NCI-H2081 treated with DMSO at 0.1 percent for 48 hours (cell line): ENCODE measurements at regions not wholly inside any gene's neighbourhood (a gene's known extent, or its start where the extent isn't known, plus 50 kb on each side); places are given as distances from the start of the nearest gene placed in this dataset.

ENCODE experiments used
- DNase-seq: peaks from one replicate; lab custom pipeline; 2025; lab: John Stamatoyannopoulos, UW

DNA sequence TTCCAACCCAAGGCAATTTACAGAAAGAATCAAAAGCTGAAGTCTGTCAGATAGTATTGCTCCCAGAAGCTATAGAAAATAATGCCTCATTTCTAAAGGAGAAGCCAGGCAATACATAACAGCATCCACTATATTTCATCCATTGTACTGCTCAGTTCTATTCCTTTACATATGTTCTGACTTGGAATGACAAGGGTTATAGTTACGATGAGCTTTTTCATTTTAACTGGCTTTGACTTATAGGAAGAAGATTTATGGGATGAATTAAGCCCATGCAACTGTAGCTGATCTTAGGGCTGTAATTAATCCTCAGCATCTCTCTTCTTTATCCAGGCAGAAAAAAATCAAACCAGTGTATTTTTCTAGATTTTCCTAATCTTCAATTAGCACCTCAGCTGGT is 676.3 kb upstream of the CCDC54 start:
- no peak for DNase-seq

DNA sequence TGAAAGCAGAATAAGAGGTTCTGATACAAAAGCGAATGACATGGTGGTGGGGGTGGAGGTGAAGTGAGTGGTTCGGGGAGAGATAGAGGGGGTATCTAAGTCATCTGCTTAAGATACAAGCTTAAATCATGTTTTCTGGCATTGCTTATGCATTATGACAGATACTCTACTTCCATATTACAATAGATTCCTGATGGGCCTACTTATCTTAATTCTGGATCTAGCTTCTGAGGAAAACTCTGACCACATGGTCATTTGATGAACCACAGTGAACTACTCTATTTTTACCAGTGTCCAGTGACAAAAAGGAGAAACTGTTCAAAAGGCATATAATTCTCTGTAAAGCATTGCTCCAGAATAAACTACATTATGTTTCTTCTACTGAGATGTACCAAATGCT is 673.7 kb upstream of the CCDC54 start:
- DNase-seq, result no peak

DNA sequence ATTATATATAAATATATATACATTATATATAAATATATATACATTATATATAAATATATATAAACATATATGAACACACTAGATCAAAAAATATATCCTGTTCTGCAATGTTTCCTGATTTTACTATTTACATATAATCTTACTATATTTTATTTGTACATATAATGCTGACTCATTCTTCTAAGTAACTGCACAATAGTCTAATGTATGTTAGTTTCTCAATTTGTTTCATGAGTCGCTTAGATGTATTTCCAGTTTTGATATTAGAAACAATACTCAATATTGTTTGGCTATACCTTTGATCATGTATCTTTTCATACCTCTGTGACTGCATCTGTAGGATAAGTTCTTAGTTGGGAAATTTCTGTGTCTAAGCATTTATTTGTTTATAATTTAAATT is 669.9 kb upstream of the CCDC54 start:
- no peak for DNase-seq

DNA sequence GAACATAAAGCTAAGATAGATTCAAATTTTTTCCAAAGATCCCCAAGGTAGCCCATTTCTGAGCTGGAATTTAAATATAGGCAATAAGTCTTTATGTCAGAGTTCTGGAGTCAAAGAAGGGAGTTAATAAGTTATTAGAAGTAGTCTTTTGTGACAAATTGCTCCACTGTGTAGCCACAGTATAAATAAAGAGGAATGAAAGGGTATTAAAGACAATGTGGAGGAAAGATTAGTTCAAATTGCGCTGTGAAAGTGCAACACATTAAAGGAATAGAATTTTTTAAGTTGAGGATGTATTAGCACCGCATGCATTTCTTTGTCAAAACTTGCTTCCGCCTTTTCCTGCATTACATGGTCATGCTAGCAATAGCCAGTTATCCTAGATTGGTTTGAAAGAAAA is 666.6 kb upstream of the CCDC54 start:
- DNase-seq, result no peak

DNA sequence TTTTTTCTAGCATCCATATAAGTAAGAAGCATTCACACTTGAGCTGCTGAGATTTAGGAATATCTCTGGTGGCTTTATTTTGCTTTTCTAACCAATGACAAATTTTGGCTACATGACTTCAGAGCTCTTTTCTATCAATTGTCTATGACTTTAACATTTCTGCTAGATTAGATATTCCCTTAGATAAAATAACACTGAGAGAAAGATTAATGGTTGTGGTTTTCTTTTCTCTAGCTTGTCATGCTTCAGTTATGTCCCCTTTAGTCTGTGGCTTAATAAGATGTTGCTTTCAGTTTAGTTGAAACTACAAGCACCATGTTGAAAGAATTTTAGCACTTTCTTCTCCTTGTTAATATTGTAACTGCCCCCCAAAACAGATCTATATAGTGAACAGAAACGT is 665.6 kb upstream of the CCDC54 start:
- no peak for DNase-seq

DNA sequence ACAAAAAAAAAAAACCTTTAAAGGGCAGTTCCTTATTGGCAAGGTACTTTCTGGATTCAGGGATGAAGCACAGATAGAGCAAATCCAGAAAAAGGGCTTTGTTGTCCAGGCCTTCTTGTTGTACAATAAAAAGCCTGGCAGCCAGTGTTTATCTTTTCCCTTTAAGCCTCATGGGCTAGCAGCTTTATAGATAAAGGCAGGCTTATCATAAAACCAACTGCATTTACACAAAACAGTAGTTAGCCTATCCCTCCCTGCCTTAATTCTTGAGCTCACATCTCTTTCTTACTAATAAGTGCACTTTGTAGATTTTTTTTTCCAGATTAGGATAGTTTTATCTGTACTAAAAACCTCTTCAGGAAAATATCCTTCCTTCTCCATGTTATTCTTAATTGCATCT is 662.8 kb upstream of the CCDC54 start:
- no peak for DNase-seq

DNA sequence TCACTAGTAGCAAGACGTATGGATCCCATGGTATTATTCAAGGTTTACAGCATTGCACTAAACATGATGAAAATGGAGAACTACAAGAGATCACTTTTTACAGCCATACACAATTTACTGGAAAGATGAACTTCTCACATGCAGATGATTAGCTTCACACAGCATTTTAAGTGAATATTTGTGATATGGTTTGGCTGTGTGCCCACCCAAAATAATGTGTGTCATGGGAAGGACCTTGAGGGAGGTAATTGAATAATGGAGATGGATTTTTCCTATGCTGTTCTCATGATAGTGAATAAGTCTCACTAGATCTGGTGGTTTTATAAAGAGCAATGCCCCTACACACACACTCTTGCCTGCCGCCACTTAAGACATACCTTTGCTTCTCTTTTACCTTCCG is 662.0 kb upstream of the CCDC54 start:
- DNase-seq, result no peak

DNA sequence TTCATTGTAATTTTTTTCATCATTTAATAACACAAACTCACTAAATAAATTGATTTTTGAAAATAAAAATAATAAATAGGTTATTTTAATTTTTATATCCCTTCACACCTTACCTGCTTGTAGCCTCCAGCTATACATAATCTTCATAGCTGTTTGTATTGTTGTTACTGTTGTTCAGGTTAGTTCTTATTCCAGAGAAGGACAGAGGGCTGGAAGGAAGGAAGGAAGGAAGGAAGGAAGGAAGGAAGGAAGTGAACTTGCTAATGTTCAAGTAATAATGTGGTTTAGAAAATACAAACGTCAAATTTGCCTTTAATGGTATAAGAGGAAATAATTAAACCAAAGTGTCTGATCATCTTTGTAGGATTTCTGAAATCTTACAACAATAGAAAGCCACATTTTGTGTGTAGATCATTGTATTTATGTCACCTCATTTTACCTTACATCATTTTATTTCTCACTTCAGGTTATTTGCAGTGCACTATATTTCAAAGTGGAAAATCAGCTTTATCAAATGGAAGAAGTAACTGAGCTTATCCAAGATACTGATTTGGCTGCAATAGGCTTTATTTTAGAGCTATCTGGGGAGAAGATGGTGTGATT is 660.0 kb upstream of the CCDC54 start:
- no peak for DNase-seq

DNA sequence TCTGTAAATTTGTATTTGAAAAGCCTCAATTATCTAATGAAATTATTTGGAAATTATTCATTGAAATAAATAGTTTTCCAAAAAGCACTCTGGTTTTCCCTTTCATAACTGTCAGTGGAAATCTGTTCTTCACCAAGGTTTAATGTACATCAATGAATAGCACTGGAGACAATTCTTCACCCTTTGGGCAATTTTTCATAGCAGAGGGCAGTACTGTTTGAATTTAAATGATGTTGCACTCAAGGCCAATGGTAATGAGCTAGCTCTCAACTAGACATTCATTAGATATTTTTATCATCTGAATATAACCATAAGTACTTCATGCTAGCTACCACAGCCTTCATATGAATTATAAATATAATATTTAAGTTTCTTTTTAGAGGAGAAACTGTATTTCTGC is 658.2 kb upstream of the CCDC54 start:
- DNase-seq, result no peak

DNA sequence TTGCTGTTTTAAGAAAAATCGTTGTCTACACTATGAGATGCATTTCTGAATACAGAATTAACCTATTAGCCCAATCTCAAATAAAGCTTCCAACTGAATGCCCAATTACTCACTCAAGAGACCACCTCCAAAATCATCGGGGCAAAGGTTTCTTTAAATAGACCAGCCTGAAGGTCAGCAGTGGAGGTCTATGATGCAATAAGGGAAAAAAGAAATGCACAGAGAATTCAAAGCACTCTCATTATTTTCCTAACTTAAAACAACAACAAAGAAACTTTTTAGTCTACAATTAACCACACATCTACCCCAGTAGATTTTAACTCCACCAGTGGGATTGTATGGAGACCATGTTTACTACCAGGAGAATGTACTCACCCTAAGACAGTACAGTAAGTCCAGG is 657.7 kb upstream of the CCDC54 start:
- no peak for DNase-seq

DNA sequence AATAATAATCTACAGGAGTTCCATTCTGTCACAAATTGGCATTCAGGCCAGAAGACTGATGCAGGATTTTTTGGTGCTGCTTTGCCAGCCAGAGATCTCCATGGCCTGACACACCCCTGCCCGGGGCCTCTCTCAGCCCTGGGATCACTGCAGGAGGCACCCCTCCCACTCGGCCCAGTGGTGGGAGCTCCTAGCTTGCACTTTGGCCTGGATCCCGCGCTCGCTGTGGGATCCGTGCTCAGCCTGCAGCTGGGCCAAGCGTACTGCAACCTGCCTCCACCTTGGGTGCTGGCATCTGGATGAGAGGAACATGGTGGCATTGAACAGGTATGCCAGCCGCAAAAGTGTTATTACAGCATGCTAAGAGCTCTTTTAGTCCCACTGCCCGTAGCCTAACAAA is 656.7 kb upstream of the CCDC54 start:
- no peak for DNase-seq

DNA sequence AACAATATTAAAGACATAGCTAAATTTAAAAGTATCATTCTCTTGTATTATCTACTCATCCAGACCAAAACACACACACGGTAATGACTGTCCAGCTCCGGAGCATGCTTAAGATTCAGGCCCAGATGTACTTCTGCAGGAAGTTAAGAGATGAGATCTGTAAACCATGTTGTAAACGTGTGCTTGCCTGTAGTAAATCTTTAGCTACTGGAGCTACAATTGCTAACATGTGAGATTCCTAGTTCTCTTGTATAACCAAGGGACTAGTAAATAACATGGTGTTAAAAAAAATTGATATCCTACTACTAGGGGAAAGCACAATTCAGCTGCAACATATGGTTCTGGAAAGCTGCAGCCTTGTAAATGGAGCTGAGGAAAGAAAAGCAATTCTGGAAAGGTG is 651.7 kb upstream of the CCDC54 start:
- DNase-seq, result no peak

DNA sequence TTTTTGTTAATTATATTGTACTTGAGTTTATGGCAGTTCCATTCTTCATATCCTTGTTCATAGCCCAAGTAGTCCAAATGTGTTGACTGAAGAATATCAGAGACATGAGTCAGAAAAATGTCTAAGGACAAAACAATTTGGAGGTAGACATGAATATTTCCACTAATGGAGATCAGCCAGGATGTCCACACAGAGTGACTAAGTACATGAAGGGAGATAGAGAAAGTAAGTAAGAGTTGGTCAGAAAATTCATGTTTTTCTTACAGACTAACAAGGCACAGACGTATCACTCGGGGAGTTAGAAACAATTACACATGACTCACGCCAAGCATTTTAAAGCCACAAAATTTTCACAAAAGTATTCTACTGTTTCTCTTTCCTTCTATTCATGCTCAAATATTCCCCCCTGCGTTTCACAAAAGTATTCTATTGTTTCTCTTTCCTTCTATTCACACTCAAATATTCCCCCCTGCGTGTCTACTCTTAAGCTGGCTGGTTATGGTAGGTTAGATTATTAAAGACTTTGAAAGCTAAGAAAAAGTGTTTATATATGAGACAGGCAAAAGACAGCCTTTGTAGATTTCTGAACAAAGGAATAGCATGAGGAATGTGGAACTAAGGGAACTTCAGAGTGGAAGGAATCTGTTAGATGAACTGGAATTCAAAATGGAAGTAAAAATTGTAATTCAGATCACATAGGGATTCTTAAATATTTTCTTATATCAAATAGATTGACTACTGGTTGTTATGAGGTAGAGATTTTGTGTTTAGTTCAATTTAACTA is 648.7 kb upstream of the CCDC54 start:
- no peak for DNase-seq

DNA sequence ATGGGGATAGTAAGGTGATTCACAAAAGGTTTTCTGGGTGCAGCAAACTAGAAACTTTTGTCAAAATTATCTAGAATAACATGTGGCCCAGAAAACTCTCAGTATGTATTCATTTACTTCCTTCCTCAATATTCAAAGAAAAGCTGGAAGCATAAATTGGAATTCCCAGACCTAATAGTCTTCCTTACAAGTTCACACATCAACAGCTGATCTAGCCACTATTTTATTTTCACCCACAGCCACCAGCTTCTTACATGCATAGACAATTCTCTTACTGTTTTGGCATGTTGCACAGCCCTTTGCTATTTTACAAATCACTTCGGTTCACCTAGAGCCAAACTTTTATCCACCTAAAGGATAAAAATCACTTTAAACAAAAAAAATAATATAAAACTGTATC is 647.8 kb upstream of the CCDC54 start:
- DNase-seq, result no peak

DNA sequence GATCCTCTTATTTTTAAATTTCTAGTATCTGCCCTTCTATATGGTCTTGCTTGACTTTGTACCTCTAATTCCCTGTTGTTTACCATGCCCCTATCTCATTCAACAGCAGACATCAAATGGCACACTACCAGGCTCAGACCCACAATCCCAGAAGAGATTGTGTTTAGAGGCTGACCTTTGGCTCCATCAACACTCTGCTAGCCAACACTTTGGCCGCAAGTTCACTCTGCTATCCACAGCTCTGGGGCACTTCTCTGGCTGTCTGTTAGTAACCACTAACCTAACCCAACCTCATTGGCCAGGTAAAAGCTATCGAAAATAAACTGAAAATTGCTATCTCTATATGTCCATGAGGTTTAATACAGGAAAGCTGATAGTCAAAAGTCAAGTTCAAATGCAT is 646.0 kb upstream of the CCDC54 start:
- DNase-seq, result no peak

DNA sequence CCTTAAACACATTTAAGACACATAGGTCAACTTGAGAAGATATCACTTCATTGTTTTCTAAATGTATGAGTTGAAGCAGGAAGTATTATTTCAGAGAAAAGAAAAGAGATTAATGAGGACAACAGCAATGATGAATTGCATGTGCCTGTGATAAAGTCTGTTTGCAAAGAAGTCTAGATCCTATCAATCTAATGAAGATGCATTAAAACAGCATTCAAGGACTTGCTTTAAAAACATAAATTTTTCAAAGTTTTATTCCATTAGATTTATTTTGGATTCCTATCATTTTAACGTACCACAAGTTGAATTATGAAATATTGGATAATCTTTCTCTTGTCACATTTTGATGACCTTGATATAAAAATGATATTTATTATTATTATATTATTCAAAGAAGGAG is 642.5 kb upstream of the CCDC54 start:
- no peak for DNase-seq

DNA sequence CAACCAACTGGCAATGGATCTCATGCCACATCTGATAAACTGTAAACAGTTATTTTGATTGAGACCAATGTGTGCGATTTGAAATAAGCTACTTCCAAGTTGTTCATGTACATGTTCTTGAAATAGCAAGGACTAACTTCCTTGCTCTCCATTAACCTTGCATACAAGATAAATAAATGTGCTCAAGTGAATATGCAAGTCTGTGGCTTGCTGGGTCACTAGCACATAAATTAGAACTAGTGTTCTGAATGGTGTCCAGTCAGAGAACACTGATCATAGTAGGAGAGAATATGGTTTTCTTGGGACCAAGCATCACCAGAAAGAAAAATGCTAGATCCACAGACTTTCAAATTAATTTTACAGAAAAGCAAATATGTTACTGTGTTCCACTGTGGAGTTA is 640.0 kb upstream of the CCDC54 start:
- DNase-seq, result no peak

DNA sequence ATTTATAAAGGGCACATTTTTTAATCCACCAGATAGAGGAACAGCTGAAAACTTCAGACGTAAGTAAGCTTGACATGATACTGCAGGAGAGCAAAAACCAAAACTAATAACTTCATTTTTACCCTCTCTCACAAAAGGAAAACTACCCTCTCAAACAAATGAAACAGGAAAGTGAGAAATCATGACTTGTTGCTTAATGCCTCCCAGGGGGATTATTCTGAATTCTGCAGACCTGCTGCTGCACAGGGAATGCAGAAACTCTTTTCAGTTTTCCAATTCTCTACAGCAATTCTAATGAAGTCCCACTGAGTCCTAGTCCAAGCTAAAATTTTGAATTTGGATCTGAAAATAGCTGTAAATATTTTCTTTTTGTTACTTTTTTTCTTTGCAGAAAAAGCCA is 637.1 kb upstream of the CCDC54 start:
- DNase-seq, result no peak

DNA sequence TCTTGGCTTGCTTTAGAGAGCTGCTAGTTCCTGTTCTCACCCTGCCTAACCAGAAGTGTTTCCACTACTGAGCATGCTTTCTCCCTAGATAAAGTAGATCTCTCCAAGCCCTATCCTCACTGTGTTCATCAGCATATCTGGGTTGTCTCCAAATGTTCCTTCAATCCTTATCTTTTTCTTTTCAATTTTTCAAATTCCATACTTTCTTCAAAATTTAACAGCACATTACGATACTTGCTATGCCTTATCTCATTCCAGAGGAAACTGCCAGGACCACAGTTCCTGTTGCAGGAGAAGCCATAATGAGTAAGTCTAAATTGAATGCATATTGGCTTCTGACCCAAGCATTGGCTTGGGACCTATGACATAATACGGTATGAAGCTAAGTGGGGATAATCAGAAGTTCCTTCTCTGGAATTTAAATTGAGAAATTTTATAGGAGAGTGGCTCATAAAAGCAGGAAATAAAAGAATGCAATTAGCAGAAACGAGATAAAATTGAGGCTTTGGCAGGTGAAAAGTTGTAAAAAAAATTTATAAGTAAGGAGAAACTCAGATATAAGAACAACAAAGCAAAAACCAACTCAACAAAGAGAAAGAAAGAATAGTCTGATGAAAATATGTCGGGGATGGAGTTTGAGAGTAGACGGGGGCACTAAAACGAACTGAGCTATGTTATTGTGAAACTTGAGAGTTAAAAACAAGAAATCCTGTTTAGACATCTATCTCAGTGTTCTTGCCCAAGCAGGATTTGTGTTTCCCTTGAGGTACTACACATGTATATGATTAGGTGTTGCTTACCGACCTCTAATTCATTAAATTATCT is 631.7 kb upstream of the CCDC54 start:
- DNase-seq, result no peak

DNA sequence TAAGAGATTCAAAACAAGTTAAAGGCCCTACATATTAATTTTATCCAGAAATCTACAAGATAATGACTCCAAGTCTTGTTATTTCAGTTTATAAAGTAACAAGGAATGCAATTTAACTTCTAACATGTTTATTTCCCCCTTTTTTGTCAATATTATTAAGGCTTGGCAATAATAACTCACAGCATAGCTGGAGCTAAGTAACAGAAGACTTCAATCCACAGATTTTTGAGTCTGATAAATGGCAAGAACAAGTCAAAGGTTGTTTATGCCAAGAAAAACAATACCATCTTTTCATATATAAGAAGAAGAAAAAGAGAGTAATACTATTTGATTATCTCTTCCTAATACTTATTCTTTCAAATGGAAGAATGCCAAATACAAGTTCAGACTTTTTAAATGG is 631.0 kb upstream of the CCDC54 start:
- no peak for DNase-seq

DNA sequence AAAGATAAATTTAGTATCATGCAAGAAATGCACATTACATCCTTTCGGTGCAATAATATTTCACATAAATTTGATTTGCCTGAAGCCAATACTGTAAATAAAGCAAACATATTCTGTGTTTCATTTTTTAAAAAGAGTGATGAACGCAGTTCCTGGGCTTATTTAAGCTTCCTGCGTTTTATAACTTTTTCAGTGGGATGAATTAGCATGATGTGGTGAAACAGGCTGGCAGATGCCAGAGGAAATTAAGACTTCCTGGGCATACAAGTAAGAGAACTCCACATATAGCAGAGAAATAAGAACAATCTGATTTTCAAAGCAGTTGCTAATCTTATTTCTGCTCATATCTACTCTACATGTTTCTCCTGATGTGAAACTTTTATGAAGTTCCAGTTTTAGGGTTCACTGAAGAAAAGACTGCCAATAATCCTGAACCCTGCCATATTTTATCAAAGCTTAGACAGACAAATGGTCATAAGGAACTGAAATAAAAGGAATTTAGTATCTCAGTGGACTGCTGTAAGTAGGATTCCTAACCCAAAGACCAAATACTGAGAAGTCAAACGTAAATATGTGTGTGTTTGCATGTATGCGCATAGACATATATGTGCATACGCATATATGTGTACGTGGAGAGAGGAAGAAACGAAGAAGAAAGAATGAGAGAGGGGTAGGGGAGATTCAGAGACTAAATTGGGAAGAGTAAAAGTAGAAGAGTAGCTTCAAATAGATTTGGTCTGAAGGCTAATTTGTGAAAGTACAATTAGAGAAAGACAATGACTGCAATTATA is 628.6 kb upstream of the CCDC54 start:
- no peak for DNase-seq

DNA sequence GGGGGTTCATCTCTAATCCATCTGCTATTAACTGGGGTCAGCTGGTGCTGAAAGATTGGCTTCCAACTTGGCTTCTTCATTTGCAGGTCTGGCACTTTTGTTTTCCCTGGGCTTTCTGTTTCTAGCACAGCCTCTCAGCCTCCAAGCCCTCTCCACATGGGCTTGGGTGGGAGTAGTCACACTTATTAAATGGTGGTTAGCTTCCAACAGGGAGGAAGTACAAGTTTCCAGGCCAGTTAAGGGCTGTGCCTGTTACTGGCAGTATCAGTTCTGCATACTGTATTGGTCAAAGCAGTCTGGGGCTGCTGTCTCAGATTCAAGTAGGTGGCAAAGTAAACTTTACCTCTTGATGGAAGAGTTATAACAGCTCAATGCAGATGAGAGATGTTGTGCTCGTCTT is 627.1 kb upstream of the CCDC54 start:
- DNase-seq, result no peak

DNA sequence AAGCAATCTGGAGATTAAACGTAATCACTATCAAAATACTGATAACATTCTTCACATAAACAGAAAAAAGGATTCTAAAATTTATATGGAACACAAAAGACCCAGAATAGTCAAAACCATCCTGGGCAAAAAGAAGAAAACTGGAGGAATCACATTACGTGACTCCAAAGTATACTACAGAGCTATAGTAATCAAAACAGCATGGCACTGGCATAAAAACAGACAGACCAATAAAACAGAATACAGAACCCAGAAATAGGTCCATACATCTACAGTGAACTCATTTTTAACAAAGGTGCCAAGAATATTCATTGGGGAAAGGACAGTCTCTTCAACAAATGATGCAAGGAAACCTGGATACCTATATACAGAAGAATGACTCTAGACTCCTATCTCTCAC is 621.9 kb upstream of the CCDC54 start:
- DNase-seq, result no peak
